ENCODE measurements at regions not wholly inside any gene's neighbourhood (a gene's known extent, or its start where the extent isn't known, plus 50 kb on each side); places are given as distances from the start of the nearest gene placed in this dataset.

DNA sequence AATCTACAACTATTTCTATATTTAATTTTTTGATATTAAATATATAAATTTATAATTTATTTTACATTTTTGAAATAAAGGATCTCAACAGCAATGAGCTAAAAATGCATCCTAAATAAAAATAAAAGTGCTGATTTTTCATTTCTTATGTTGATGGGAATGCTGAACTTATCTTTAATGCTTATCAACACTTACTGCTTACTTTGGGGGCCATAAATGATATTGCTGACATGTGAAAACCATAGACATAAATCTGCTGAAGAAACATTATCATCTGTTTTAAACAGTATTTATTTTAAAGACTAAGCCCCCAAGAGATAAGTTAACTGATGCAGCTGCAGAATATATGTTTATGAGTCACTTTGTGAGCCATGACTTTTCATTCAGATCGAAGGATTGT, 594.1 kb upstream of the PKN2 start:
- Mint-ChIP-seq H3K36me3 (ENCODE audit: low read depth) (peaks cover 2% of the 10 kb centered on the region), H3K27me3 (ENCODE audit: low read depth) (peaks cover 20% of the 10 kb centered on the region), H3K4me3 (ENCODE audit: unreplicated experiment) (no peak overlapping the region), H3K9me3 (ENCODE audit: low read depth) (peaks cover 21% of the 10 kb centered on the region), H3K27ac (ENCODE audit: unreplicated experiment) (no peak overlapping the region), H3K4me1 (ENCODE audit: low read depth) (no peaks in the 10 kb centered on the region)
- TF ChIP-seq, protein P1, sequence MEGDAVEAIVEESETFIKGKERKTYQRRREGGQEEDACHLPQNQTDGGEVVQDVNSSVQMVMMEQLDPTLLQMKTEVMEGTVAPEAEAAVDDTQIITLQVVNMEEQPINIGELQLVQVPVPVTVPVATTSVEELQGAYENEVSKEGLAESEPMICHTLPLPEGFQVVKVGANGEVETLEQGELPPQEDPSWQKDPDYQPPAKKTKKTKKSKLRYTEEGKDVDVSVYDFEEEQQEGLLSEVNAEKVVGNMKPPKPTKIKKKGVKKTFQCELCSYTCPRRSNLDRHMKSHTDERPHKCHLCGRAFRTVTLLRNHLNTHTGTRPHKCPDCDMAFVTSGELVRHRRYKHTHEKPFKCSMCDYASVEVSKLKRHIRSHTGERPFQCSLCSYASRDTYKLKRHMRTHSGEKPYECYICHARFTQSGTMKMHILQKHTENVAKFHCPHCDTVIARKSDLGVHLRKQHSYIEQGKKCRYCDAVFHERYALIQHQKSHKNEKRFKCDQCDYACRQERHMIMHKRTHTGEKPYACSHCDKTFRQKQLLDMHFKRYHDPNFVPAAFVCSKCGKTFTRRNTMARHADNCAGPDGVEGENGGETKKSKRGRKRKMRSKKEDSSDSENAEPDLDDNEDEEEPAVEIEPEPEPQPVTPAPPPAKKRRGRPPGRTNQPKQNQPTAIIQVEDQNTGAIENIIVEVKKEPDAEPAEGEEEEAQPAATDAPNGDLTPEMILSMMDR (IDR thresholded peaks at IDR 0.05) = no peak
- no peak for DNase-seq (ENCODE audit: low spot score)

DNA sequence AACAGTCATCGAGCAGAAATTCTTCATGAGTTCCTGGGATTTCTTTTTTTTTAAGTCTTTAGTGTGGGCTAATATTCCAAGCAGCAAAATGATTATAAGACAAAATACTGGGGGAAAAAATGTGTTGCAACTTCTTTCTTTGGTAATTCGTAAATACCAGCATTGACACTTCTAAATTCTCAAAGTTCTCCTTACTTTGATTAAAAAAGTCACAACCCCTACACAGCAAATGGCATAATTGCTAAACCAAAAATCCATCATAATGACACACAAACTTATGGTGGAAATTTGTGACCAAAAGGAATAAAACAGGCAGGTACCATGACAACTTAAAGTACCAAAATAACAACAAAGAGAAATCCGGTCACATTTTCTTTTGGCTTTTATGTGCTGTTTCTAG, 585.2 kb upstream of the PKN2 start:
- peaks cover 2% of the 10 kb centered on the region for H3K36me3 Mint-ChIP-seq (ENCODE audit: low read depth)
- DNase-seq (ENCODE audit: low spot score) = no peak
- no peak overlapping the region for H3K27ac Mint-ChIP-seq (ENCODE audit: unreplicated experiment)
- H3K27me3 Mint-ChIP-seq (ENCODE audit: low read depth) = peaks cover 12% of the 10 kb centered on the region
- TF ChIP-seq, protein P1 (IDR thresholded peaks at IDR 0.05) = no peak
- H3K4me1 Mint-ChIP-seq (ENCODE audit: low read depth) = no peaks in the 10 kb centered on the region
- H3K4me3 Mint-ChIP-seq (ENCODE audit: unreplicated experiment) = no peak overlapping the region
- no peaks in the 10 kb centered on the region for H3K9me3 Mint-ChIP-seq (ENCODE audit: low read depth)

DNA sequence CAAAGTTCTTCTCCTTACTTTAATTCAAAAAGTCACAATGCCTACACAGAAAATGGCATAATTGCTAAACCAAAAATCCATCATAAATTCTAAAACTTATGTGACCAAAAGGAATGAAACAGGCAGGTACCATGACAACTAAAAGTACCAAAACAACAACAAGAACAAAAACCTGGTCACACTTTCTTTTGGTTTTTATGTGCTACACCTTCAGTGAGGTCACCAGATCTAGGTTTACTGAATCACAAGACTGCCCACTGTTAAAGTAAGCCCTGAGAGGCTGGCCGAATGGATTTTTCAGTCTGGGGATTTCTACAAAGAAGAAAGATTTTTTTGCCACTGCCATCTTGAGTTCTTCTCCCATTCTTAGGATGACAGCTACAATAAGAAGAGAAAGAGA, 583.0 kb upstream of the PKN2 start:
- H3K27me3 Mint-ChIP-seq (ENCODE audit: low read depth) = peaks cover 8% of the 10 kb centered on the region
- no peak for DNase-seq (ENCODE audit: low spot score)
- no peaks in the 10 kb centered on the region for H3K36me3 Mint-ChIP-seq (ENCODE audit: low read depth)
- H3K4me1 Mint-ChIP-seq (ENCODE audit: low read depth) = no peaks in the 10 kb centered on the region
- H3K27ac Mint-ChIP-seq (ENCODE audit: unreplicated experiment) = no peak overlapping the region
- H3K9me3 Mint-ChIP-seq (ENCODE audit: low read depth) = no peaks in the 10 kb centered on the region
- TF ChIP-seq, protein P1 (IDR thresholded peaks at IDR 0.05) = no peak
- no peak overlapping the region for H3K4me3 Mint-ChIP-seq (ENCODE audit: unreplicated experiment)

DNA sequence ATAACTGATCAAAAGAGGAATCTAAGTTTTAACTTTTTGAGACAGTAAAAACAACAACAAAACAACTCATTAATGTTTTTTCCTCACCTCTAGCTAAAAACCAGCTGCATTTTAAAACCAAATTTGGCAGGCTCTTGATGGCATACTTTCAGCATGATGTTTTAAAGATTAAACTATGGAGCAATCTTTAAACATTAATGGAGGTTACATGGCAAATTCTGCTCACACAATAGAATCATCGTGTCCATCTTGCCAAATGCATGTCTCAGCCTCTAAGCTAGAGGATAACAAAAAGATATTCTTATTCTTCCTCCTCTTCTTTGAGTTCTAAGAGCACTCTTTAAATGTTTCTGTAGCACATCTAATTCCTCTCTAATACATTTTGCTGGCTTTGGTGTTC, 579.8 kb upstream of the PKN2 start:
- TF ChIP-seq, protein P1 (IDR thresholded peaks at IDR 0.05) = no peak
- no peak for DNase-seq (ENCODE audit: low spot score)
- Mint-ChIP-seq H3K36me3 (ENCODE audit: low read depth) (no peaks in the 10 kb centered on the region), H3K27me3 (ENCODE audit: low read depth) (peaks cover 16% of the 10 kb centered on the region), H3K9me3 (ENCODE audit: low read depth) (no peaks in the 10 kb centered on the region), H3K4me3 (ENCODE audit: unreplicated experiment) (no peak overlapping the region), H3K4me1 (ENCODE audit: low read depth) (no peaks in the 10 kb centered on the region), H3K27ac (ENCODE audit: unreplicated experiment) (no peak overlapping the region)

DNA sequence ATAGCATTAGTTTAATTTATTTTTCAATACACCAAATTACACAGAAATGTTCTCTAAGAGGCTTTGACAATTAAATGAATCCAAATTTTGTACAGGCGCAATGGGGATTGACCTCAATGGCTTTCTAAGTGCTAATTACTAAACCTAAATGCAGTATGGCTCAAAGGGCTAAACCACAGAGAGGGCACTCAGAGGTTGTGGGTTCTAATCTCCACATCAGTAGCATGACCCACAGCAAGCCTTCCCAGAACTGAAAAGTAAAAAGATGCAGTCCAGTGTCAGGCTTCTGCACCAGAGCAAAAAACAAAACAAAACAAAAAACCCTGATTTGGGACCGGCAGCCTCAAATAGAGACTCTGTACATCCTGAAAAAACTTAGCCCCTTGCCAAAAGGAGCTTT, 579.2 kb upstream of the PKN2 start:
- DNase-seq (ENCODE audit: low spot score) = no peak
- Mint-ChIP-seq H3K27ac (ENCODE audit: unreplicated experiment) (no peak overlapping the region), H3K9me3 (ENCODE audit: low read depth) (no peaks in the 10 kb centered on the region), H3K4me1 (ENCODE audit: low read depth) (no peaks in the 10 kb centered on the region), H3K4me3 (ENCODE audit: unreplicated experiment) (no peak overlapping the region), H3K27me3 (ENCODE audit: low read depth) (peaks cover 20% of the 10 kb centered on the region), H3K36me3 (ENCODE audit: low read depth) (no peaks in the 10 kb centered on the region)
- TF ChIP-seq, protein P1 (IDR thresholded peaks at IDR 0.05) = no peak
